ENCODE measurements at regions not wholly inside any gene's neighbourhood (a gene's known extent, or its start where the extent isn't known, plus 50 kb on each side); places are given as distances from the start of the nearest gene placed in this dataset.

DNA sequence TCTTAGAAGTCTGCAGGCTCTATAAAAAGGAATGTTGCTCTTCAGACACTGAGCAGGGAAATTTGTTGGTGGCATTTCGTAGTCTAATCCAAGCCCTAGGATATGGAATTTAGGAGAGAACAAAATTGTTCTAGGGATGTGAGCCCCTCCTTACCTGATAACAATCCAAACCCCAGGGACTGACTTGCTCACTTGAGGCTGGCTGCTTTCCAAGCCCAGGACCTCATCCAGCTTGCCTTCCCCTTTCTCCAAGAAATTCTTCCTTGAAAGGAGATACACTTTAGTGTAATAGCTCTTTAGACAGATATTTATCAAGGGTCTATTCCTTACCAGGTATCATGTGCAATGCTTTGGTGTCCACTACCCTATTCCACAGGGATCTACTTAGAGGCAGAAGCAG, 279.8 kb downstream of the C1D start:
- TF ChIP-seq, protein P1, sequence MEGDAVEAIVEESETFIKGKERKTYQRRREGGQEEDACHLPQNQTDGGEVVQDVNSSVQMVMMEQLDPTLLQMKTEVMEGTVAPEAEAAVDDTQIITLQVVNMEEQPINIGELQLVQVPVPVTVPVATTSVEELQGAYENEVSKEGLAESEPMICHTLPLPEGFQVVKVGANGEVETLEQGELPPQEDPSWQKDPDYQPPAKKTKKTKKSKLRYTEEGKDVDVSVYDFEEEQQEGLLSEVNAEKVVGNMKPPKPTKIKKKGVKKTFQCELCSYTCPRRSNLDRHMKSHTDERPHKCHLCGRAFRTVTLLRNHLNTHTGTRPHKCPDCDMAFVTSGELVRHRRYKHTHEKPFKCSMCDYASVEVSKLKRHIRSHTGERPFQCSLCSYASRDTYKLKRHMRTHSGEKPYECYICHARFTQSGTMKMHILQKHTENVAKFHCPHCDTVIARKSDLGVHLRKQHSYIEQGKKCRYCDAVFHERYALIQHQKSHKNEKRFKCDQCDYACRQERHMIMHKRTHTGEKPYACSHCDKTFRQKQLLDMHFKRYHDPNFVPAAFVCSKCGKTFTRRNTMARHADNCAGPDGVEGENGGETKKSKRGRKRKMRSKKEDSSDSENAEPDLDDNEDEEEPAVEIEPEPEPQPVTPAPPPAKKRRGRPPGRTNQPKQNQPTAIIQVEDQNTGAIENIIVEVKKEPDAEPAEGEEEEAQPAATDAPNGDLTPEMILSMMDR (IDR thresholded peaks at IDR 0.05; ENCODE audit: extremely low read depth, missing control alignments) = no peak
- no peak for DNase-seq (ENCODE audit: low spot score)

DNA sequence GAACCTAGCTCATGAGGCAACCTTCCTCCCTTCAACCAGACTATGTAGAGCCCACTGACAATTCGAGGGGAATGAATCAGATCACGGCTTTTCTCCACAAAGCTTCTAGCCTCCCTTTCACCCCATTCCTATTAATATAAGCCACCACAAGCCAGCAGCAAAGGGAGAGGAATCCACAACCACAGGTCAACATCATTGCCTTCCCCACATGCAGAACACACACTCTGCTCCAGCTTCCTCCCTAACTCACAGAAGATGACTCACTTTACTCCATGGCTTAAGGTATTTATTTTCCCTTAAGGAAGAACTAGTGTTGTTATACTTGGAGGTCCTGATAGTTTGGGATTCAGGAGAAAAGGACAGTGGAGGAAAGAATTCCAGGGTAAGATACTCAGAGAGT, 272.2 kb downstream of the C1D start:
- no peak for DNase-seq (ENCODE audit: low spot score)

DNA sequence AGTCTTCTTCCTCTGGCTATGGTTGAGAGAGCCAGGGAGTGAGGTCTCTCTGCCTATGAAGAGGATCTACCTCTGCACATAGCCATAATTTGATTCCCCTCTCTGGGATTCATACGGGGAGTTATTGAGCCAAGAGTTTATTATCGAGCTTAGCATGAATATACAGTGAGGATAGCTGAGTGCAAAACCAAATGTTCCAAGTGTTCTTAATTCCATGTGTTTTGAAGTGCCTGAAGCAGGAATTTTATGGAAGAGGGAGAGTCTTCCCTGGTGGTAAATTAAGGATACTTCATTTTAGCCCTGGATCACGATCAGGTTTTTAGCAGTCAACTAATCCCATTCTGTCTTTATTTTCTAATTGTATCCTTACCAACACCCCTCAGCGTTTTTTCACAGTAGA, 270.6 kb downstream of the C1D start:
- TF ChIP-seq, protein P1 (IDR thresholded peaks at IDR 0.05; ENCODE audit: extremely low read depth, missing control alignments) = no peak
- DNase-seq (ENCODE audit: low spot score) = no peak

More for the DNA sequence above, 272.2 kb downstream of the C1D start:
- TF ChIP-seq, protein P1 (IDR thresholded peaks at IDR 0.05; ENCODE audit: extremely low read depth, missing control alignments) = no peak

DNA sequence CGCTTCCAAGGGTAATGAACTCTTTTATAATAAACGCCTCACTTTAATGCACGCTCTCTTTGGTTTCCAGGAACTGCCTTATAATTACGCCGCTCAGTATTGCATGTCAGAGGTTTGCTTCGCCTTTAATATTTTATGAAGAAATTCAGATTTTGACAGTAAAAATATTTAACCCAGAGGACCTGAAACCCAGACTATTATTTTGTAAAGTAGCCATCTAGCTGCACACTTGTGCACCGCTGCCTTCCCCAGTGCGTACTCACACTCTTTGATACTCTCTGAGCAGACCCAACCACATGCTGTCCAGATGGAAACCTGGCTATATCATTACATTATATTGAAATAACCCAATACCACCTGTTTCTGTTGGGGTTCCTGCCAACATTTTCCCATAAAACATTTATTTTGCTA, 270.1 kb downstream of the C1D start:
- no peak for DNase-seq (ENCODE audit: low spot score)

DNA sequence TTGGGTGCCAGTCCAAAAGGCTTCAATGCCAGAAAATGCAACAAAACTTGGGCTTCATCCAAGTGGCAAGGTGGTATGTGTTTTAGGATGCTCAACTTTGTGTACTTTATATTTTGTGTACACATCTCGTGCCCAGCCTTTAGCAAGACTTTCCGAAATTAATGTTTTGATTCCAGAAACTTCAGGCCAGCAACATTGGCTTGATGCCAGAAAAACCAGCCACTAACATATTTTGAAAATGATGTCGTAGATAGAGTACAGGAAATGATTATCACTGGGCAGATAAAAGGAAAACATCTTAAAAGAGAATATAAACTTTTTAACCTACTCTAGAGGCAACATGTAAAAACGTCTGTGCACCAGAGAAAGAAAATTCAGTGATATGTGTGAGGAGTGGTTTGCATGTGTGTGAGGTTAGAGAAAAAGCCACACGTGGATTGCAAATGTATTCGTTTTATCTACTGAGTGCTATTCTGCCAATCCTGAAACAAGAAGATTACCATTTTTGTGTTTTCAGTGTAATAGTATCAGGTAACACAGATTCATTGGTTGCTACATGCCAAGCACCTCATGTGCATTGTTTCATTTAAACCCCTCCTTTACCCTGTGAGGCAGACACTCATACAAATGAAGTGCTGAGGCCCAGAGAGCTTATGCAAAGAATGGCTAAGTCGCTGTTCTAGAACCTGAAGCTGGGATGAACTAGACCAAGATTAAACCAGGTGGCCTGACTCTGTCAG, 264.8 kb downstream of the C1D start:
- TF ChIP-seq, protein P1 (IDR thresholded peaks at IDR 0.05; ENCODE audit: extremely low read depth, missing control alignments) = no peak
- no peak for DNase-seq (ENCODE audit: low spot score)

More for the DNA sequence above, 270.1 kb downstream of the C1D start:
- TF ChIP-seq, protein P1 (IDR thresholded peaks at IDR 0.05; ENCODE audit: extremely low read depth, missing control alignments) = no peak

DNA sequence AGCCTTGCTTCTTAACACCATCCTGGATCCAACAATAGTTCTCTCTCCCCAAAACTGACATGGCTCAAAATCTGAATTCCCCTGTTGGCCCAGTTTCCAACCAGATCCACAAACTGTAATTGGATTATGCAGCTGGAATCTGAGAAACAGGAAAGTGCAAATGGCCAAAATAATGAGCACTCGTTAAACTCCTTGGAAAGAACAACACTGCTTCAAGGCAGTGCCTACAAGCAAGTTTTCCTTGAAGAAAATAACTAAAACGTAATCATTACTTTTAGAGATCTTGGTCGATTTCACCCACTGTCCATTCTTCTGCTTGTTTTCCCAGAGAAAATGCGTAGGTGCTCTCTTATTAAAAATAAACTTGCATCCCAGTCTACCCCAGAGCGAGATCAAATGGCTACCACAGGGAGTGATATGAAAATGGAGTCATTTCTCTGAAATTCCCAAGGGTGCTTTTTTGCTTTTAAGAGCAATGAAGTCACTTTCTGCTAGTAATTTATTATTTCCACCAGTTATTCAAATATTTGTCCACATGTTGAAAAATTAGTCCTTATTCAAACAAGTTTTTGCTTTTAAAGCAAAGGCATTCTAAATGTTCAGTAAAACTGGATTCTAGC, 264.2 kb downstream of the C1D start:
- TF ChIP-seq, protein P1 (IDR thresholded peaks at IDR 0.05; ENCODE audit: extremely low read depth, missing control alignments) = no peak
- DNase-seq (ENCODE audit: low spot score) = no peak

DNA sequence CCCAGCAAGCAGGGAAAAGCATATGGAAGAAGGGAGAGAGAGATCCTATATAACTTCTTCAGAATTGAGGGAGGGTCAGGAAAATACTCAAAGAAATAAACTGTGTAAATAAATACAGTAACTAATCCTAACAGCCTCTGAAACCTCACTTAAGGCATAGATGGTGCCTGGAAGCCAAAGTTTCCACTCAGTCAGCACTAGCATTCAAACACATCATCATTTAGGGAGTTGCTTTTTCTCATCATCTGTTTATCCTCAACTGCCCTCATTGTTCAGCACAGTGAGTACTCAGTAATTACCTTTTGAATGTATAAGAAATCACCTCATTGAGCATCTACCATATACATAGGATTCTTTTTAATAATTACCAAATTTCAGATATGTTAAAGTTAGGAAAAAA, 262.9 kb downstream of the C1D start:
- no peak for DNase-seq (ENCODE audit: low spot score)

More for the DNA sequence above, 262.9 kb downstream of the C1D start:
- TF ChIP-seq, protein P1 (IDR thresholded peaks at IDR 0.05; ENCODE audit: extremely low read depth, missing control alignments) = no peak

Measured in GM20000 (cell line).